ENCODE measurements at regions not wholly inside any gene's neighbourhood (a gene's known extent, or its start where the extent isn't known, plus 50 kb on each side); places are given as distances from the start of the nearest gene placed in this dataset.

DNA sequence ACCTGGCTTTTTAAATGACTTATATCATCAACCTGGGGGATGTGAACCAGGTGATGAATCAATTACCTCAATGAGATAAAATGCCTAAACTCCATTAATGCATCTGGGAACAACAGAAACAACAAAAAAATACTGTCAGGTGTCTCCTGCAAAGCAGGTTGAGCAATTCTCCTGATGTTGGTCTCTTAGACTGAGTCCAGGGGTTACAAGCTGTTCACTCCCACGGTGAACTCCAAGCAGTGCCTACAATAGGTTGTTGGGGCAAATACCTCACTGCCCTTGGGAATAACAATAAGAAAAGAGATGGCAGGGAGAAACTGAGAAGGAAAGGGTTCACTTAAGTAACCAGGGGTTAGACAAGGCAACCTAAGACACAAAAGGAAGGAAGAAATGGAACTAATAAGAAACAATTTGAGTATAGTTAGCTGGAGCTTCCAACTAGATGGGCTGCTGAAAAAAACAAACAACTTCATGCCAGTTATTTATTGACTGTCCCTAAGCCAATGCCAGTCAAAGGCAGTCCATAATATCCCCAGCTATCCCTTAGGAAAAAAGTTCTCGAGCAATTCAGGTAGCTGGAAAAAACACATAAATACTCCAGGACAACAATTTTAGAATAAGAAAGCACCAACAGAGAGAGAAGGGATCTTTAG is 97.6 kb upstream of the MAGI3 start (continued):
- TF ChIP-seq, protein P1, sequence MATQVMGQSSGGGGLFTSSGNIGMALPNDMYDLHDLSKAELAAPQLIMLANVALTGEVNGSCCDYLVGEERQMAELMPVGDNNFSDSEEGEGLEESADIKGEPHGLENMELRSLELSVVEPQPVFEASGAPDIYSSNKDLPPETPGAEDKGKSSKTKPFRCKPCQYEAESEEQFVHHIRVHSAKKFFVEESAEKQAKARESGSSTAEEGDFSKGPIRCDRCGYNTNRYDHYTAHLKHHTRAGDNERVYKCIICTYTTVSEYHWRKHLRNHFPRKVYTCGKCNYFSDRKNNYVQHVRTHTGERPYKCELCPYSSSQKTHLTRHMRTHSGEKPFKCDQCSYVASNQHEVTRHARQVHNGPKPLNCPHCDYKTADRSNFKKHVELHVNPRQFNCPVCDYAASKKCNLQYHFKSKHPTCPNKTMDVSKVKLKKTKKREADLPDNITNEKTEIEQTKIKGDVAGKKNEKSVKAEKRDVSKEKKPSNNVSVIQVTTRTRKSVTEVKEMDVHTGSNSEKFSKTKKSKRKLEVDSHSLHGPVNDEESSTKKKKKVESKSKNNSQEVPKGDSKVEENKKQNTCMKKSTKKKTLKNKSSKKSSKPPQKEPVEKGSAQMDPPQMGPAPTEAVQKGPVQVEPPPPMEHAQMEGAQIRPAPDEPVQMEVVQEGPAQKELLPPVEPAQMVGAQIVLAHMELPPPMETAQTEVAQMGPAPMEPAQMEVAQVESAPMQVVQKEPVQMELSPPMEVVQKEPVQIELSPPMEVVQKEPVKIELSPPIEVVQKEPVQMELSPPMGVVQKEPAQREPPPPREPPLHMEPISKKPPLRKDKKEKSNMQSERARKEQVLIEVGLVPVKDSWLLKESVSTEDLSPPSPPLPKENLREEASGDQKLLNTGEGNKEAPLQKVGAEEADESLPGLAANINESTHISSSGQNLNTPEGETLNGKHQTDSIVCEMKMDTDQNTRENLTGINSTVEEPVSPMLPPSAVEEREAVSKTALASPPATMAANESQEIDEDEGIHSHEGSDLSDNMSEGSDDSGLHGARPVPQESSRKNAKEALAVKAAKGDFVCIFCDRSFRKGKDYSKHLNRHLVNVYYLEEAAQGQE (IDR thresholded peaks at IDR 0.05): no peak
- TF ChIP-seq EGR1 (IDR thresholded peaks at IDR 0.05; ENCODE audit: low read depth in 2 of 2): no peak
- TF ChIP-seq FOXA2 (IDR thresholded peaks at IDR 0.05): no peak
- TF ChIP-seq RAD21 (IDR thresholded peaks at IDR 0.05): peak in 1 of 2 donors; percentile 30
- no peak for TF ChIP-seq FOXA1 (IDR thresholded peaks at IDR 0.05)
- peak; percentile 99 to 100 for TF ChIP-seq HNF4A (conservative IDR thresholded peaks at IDR 0.05)
- no peak for TF ChIP-seq NR2F2 (IDR thresholded peaks at IDR 0.05)
- no peak for TF ChIP-seq GABPA (IDR thresholded peaks at IDR 0.05 in 1 of 2, conservative IDR thresholded peaks at IDR 0.05 in 1 of 2)

- no peak for TF ChIP-seq JUND (IDR thresholded peaks at IDR 0.05)
- TF ChIP-seq GABPA (IDR thresholded peaks at IDR 0.05 in 1 of 2, conservative IDR thresholded peaks at IDR 0.05 in 1 of 2): no peak
- no peak for TF ChIP-seq ATF3 (IDR thresholded peaks at IDR 0.05)
- TF ChIP-seq RAD21 (IDR thresholded peaks at IDR 0.05): no peak
- no peak for TF ChIP-seq SP1 (IDR thresholded peaks at IDR 0.05)
- TF ChIP-seq, protein P1 (IDR thresholded peaks at IDR 0.05): no peak
- TF ChIP-seq HNF4G (IDR thresholded peaks at IDR 0.05): no peak
- no peak for TF ChIP-seq YY1 (IDR thresholded peaks at IDR 0.05)
- TF ChIP-seq, protein P2, sequence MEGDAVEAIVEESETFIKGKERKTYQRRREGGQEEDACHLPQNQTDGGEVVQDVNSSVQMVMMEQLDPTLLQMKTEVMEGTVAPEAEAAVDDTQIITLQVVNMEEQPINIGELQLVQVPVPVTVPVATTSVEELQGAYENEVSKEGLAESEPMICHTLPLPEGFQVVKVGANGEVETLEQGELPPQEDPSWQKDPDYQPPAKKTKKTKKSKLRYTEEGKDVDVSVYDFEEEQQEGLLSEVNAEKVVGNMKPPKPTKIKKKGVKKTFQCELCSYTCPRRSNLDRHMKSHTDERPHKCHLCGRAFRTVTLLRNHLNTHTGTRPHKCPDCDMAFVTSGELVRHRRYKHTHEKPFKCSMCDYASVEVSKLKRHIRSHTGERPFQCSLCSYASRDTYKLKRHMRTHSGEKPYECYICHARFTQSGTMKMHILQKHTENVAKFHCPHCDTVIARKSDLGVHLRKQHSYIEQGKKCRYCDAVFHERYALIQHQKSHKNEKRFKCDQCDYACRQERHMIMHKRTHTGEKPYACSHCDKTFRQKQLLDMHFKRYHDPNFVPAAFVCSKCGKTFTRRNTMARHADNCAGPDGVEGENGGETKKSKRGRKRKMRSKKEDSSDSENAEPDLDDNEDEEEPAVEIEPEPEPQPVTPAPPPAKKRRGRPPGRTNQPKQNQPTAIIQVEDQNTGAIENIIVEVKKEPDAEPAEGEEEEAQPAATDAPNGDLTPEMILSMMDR (IDR thresholded peaks at IDR 0.05; ENCODE audit: low read depth, low read length, missing input control): no peak
- TF ChIP-seq HNF4A (conservative IDR thresholded peaks at IDR 0.05): no peak
- no peak for TF ChIP-seq RXRA (IDR thresholded peaks at IDR 0.05)
- TF ChIP-seq FOXA1 (IDR thresholded peaks at IDR 0.05): no peak
- TF ChIP-seq, protein P3, sequence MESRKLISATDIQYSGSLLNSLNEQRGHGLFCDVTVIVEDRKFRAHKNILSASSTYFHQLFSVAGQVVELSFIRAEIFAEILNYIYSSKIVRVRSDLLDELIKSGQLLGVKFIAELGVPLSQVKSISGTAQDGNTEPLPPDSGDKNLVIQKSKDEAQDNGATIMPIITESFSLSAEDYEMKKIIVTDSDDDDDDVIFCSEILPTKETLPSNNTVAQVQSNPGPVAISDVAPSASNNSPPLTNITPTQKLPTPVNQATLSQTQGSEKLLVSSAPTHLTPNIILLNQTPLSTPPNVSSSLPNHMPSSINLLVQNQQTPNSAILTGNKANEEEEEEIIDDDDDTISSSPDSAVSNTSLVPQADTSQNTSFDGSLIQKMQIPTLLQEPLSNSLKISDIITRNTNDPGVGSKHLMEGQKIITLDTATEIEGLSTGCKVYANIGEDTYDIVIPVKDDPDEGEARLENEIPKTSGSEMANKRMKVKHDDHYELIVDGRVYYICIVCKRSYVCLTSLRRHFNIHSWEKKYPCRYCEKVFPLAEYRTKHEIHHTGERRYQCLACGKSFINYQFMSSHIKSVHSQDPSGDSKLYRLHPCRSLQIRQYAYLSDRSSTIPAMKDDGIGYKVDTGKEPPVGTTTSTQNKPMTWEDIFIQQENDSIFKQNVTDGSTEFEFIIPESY (IDR thresholded peaks at IDR 0.05): no peak
- DNase-seq (ENCODE audit: low spot score): no peak
- no peak overlapping the region for H3K9ac ChIP-seq (ENCODE audit: low read depth in 1 of 2, low read length in 2 of 2)
- 92% methylated on average over 11 of the region's 11 CpGs for WGBS
- peaks cover 0 to 8% (median 6%) of the 10 kb centered on the region in 4 donors for H3K4me1 ChIP-seq (ENCODE audit: control insufficient read depth in 4 of 4, insufficient read depth in 4 of 4, low read length in 3 of 4)
- H3K4me3 ChIP-seq (ENCODE audit: low read depth in 1 of 3, low read length in 3 of 3): no peak overlapping the region
- H3K27me3 ChIP-seq (ENCODE audit: control insufficient read depth in 4 of 4, insufficient read depth in 4 of 4, low read length in 3 of 4): no peaks in the 10 kb centered on the region
- no peak overlapping the region for H3K27ac ChIP-seq (ENCODE audit: low read depth in 1 of 2, low read length in 2 of 2)
- H3K36me3 ChIP-seq (ENCODE audit: control insufficient read depth in 4 of 4, insufficient read depth in 3 of 4, low read depth in 1 of 4, low read length in 3 of 4): no peaks in the 10 kb centered on the region
- H3K9me3 ChIP-seq (ENCODE audit: control insufficient read depth in 4 of 4, low read length in 3 of 4): no peaks in the 10 kb centered on the region
These were observed 97.1 kb upstream of the MAGI3 start for GRCh38 chr1:113293256-113293626.
